ENCODE measurements at regions not wholly inside any gene's neighbourhood (a gene's known extent, or its start where the extent isn't known, plus 50 kb on each side); places are given as distances from the start of the nearest gene placed in this dataset.
"Not testable (repeated sequence)": the region's sequence is repeated elsewhere in the genome, so short reads cannot be mapped to it uniquely, and the experiment has no call there.

GRCh38 chr10:109070492-109070891 is 852.8 kb downstream of the XPNPEP1 start:
- TF ChIP-seq CTCF (IDR thresholded peaks at IDR 0.05; ENCODE audit: low read depth, low read length, missing control alignments), result no peak
- no peak for DNase-seq (ENCODE audit: low read depth)
- H3K4me3 ChIP-seq (ENCODE audit: low read depth, low read length), result no peak overlapping the region

GRCh38 chr10:109067031-109067430 is 856.3 kb downstream of the XPNPEP1 start:
- no peak overlapping the region for H3K4me3 ChIP-seq (ENCODE audit: low read depth, low read length)
- TF ChIP-seq CTCF (IDR thresholded peaks at IDR 0.05; ENCODE audit: low read depth, low read length, missing control alignments), result no peak
- DNase-seq (ENCODE audit: low read depth), result no peak

DNA sequence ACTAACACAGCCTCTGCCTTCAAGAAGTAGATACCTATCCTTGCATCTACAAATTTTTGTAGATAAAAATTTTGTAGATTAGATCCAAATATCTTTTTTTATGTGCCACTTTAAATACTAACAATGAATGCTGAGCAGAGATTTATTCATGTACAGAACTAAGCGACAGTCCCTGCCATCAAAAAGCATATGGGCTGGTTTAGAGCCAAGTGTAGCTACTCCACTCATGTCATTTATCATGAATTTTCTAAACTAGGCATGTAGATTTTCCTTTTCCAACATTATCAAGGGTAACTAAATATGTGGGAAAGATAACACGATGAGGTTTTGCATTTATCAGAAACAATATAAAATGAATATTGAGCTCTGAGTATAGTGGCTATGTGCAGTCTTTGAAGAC is 857.5 kb downstream of the XPNPEP1 start:
- no peak for TF ChIP-seq CTCF (IDR thresholded peaks at IDR 0.05; ENCODE audit: low read depth, low read length, missing control alignments)
- H3K4me3 ChIP-seq (ENCODE audit: low read depth, low read length), result no peak overlapping the region
- DNase-seq (ENCODE audit: low read depth), result no peak

DNA sequence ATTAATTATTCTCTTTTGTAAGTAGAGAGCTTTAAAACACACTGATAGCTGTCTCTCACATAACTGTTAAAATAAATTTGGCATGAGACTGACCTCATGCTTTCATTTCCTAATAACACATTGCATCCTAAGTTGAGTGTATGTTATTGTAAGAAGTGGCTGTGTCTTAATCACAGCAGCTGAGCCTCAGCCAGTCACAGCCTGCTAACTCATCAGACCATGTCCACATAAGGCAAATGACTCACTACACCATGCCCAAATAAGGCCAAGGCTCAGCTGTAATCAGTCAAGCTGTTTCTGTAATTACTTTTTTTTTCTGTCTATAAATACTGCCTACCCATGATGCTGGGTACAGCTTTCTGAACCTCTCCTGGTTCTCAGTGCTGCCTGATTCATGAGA is 860.9 kb downstream of the XPNPEP1 start:
- DNase-seq (ENCODE audit: low read depth), result no peak
- H3K4me3 ChIP-seq (ENCODE audit: low read depth, low read length), result no peak overlapping the region
- TF ChIP-seq CTCF (IDR thresholded peaks at IDR 0.05; ENCODE audit: low read depth, low read length, missing control alignments), result no peak

DNA sequence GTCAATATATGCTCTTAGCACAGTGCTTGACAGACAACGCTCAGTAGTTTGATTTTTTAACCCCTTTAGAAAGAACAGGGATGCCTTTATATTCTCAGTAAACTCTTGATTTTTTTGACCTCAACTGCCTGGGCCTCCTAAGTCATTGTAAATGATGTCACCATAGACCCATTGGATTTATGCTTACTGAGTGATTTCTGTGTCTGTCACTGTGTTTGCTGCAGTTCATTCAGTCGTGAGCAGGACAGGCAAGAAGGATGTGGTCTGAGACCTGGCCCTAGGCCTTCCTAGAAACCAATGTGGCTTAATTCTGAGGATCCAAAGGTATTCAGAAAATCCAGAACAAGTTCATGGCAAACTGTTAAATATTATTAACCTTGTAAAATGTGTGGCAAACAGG is 868.1 kb downstream of the XPNPEP1 start:
- no peak overlapping the region for H3K4me3 ChIP-seq (ENCODE audit: low read depth, low read length)
- TF ChIP-seq CTCF (IDR thresholded peaks at IDR 0.05; ENCODE audit: low read depth, low read length, missing control alignments), result no peak
- no peak for DNase-seq (ENCODE audit: low read depth)

DNA sequence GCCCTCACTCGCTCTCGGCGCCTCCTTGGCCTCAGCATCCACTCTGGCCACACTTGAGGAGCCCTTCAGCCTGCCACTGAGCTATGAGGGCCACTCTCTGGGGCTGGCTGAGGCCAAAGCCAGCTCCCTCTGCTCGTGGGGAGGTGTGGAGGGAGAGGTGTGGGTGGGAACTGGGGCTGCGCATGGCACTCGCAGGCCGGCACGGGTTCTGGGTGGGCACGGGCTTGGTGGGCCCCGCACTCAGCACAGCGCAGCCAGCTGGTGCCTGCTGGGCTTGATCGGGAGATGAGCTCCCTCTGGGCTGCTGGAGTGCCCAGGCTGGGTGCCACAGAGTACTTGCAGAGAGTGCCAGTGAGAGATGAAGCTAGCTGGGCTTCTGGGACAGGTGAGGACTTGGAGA is 875.5 kb downstream of the XPNPEP1 start:
- no peak for TF ChIP-seq CTCF (IDR thresholded peaks at IDR 0.05; ENCODE audit: low read depth, low read length, missing control alignments)
- H3K4me3 ChIP-seq (ENCODE audit: low read depth, low read length), result no peak overlapping the region
- no peak for DNase-seq (ENCODE audit: low read depth)

GRCh38 chr10:109046427-109046826 is 876.9 kb downstream of the XPNPEP1 start:
- not testable (repeated sequence) for H3K4me3 ChIP-seq (ENCODE audit: low read depth, low read length); DNase-seq (ENCODE audit: low read depth)

- TF ChIP-seq CTCF (IDR thresholded peaks at IDR 0.05; ENCODE audit: low read depth, low read length, missing control alignments), result no peak
- no peak for DNase-seq (ENCODE audit: low read depth)
- H3K4me3 ChIP-seq (ENCODE audit: low read depth, low read length), result no peak overlapping the region
Measured at GRCh38 chr10:109040622-109041021, 882.7 kb downstream of the XPNPEP1 start.
